CD4-positive, alpha-beta T cell (primary cell): ENCODE measurements at regions not wholly inside any gene's neighbourhood (a gene's known extent, or its start where the extent isn't known, plus 50 kb on each side); places are given as distances from the start of the nearest gene placed in this dataset.

Experiments used
- ATAC-seq: fragments of 200-7000 bp; cut with Tn5 transposase; one replicate; pipeline ENCODE4 v1.10.0; 2022; ENCODE audit warnings: mild to moderate bottlenecking; ENCODE audit not compliant: poor library complexity
- CTCF ChIA-PET: fragments of 350-600 bp; sonication (Branson Sonifier 250); formaldehyde crosslinking; loops from one replicate; lab custom pipeline; 2021; ENCODE audit warnings: antibody characterized with exemption, inconsistent platforms; lab: Charles Lee
- POLR2A ChIA-PET: fragments of 350-600 bp; sonication (Branson Sonifier 250); formaldehyde crosslinking; loops from one replicate; lab custom pipeline; 2021; ENCODE audit warnings: antibody characterized with exemption, inconsistent platforms; lab: Charles Lee
- DNase-seq, 14 experiments: peaks; one replicate each; pipeline ENCODE4 v3.0.0-alpha.2; 2013 to 2020; ENCODE audit warnings: mixed read lengths in 2 of 14
- H3K27ac ChIP-seq, 2 donors: one replicate each; pipeline versions ENCODE4 v1.5.1 to v1.7.0; 2013; ENCODE audit warnings: low read length in 2 of 2, low read depth in 1 of 2, mild to moderate bottlenecking in 1 of 2
- H3K27me3 ChIP-seq, 2 experiments: 1 replicate in 1 of 2; 2 replicates in 1 of 2; pipeline versions ENCODE4 v1.6.1 to v1.7.0; 2013; ENCODE audit warnings: low read length in 2 of 2, control low read depth in 1 of 2, mild to moderate bottlenecking in 1 of 2, moderate library complexity in 1 of 2; ENCODE audit not compliant: insufficient read depth in 2 of 2, control insufficient read depth in 1 of 2
- H3K36me3 ChIP-seq: one replicate; pipeline ENCODE4 v1.6.1; 2013; ENCODE audit warnings: low read length, control low read depth; ENCODE audit not compliant: insufficient read depth
- H3K4me1 ChIP-seq: one replicate; pipeline ENCODE4 v1.6.1; 2013; ENCODE audit warnings: low read length, control low read depth; ENCODE audit not compliant: insufficient read depth
- H3K4me3 ChIP-seq: one replicate; pipeline ENCODE4 v1.5.1; 2013; ENCODE audit warnings: mild to moderate bottlenecking, low read length, moderate library complexity
- H3K9me3 ChIP-seq, 2 experiments: 1 replicate in 1 of 2; 2 replicates in 1 of 2; pipeline versions ENCODE4 v1.6.1 to v1.7.0; 2013; ENCODE audit warnings: low read length in 2 of 2, mild to moderate bottlenecking in 2 of 2, control low read depth in 1 of 2, moderate library complexity in 1 of 2; ENCODE audit not compliant: control insufficient read depth in 1 of 2, insufficient read depth in 1 of 2
- H3K27ac Mint-ChIP-seq: one replicate; pipeline ENCODE4 v1.8.0; 2020; ENCODE audit warnings: mixed read lengths
- H3K27me3 Mint-ChIP-seq: one replicate; pipeline ENCODE4 v1.8.0; 2021; ENCODE audit warnings: mixed read lengths
- H3K36me3 Mint-ChIP-seq: one replicate; pipeline ENCODE4 v1.8.0; 2021; ENCODE audit warnings: low read depth, mixed read lengths
- H3K4me1 Mint-ChIP-seq: one replicate; pipeline ENCODE4 v1.8.0; 2021; ENCODE audit warnings: low read depth, mixed read lengths
- H3K4me3 Mint-ChIP-seq: one replicate; pipeline ENCODE4 v1.8.0; 2020; ENCODE audit warnings: mild to moderate bottlenecking, mixed read lengths
- H3K9me3 Mint-ChIP-seq: one replicate; pipeline ENCODE4 v1.8.0; 2020; ENCODE audit warnings: mixed read lengths
- intact Hi-C, 2 experiments: fragments of 100-400 bp; cut with DNase I in 1 of 2; cut with micrococcal nuclease in 1 of 2; formaldehyde crosslinking; loops; one replicate each; pipeline versions ENCODE4 v1.15.1 to v1.9.0; 2023 to 2025; cut with DNase I, micrococcal nuclease
- TF ChIP-seq, protein P1 (sequence below): fragments of 200-600 bp; IDR thresholded peaks from one replicate; pipeline ENCODE4 v1.8.0; 2022; ENCODE audit warnings: antibody characterized with exemption, mild to moderate bottlenecking

DNA sequence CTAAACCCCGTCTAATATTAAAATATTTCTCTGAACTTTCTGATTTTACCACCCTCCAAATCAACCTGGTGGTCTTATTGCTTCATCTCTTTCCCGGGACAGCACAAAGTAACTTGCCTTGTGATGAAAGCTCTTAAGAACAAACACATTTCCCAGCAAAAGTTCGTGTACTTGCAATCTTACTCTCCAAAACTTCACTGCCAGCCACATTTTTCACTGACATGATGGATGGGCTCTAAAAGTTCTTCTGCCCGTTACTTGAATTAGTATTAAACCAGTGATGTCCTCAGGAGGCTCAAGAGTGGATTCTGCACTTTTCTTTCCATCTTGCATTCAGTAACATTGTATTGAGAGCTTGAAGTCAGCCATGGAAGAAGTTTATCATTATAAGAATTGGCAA, 731.6 kb upstream of the GJE1 start:
- Mint-ChIP-seq H3K36me3 (no peaks in the 10 kb centered on the region), H3K27me3 (no peaks in the 10 kb centered on the region), H3K9me3 (no peaks in the 10 kb centered on the region), H3K4me3 (no peak overlapping the region), H3K27ac (no peak overlapping the region), H3K4me1 (peaks cover 8% of the 10 kb centered on the region)
- Histone ChIP-seq H3K9me3 (no peaks in the 10 kb centered on the region), H3K27me3 (no peaks in the 10 kb centered on the region), H3K4me1 (peaks cover 7% of the 10 kb centered on the region), H3K27ac (no peak overlapping the region), H3K36me3 (no peaks in the 10 kb centered on the region), H3K4me3 (no peak overlapping the region)
- DNase-seq (no peak), ATAC-seq (no peak)
- intact Hi-C loops, result loop anchor here in 1 of 2 experiments (10.0 kb wide), 1 partner anchor 164 kb away; no protein-coding TSS in a partner anchor
- ChIA-PET CTCF (no interaction called here), POLR2A (interaction anchor here (0.6 kb wide), 1 partner anchor 15 kb away, joined by 3 read pairs; no protein-coding TSS in a partner anchor)
- TF ChIP-seq, protein P1, sequence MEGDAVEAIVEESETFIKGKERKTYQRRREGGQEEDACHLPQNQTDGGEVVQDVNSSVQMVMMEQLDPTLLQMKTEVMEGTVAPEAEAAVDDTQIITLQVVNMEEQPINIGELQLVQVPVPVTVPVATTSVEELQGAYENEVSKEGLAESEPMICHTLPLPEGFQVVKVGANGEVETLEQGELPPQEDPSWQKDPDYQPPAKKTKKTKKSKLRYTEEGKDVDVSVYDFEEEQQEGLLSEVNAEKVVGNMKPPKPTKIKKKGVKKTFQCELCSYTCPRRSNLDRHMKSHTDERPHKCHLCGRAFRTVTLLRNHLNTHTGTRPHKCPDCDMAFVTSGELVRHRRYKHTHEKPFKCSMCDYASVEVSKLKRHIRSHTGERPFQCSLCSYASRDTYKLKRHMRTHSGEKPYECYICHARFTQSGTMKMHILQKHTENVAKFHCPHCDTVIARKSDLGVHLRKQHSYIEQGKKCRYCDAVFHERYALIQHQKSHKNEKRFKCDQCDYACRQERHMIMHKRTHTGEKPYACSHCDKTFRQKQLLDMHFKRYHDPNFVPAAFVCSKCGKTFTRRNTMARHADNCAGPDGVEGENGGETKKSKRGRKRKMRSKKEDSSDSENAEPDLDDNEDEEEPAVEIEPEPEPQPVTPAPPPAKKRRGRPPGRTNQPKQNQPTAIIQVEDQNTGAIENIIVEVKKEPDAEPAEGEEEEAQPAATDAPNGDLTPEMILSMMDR, result no peak

DNA sequence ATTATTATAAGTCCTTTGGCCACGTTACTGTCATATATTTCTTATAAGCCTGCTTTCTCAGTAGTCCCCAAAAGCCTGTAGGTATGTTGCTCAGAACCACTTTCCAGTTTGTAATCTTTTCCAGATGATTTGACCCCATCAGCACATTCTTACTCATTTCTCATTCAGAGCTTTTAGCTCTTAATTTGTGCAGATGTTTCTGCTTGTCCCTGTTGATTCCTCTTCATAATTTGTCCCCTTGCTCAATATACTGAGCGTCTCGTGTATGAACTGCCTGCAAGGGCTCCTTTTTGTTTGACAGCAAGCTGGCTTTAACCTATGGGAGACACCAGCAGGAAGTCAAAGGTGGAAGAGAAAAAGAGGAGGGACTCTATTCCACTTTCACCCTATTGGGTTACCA, 733.8 kb upstream of the GJE1 start:
- ChIA-PET CTCF (no interaction called here), POLR2A (no interaction called here)
- no peak for DNase-seq
- TF ChIP-seq, protein P1, result no peak
- Histone ChIP-seq H3K36me3 (no peaks in the 10 kb centered on the region), H3K9me3 (peaks cover 0 to 9% of the 10 kb centered on the region in 2 experiments), H3K4me1 (peaks cover 7% of the 10 kb centered on the region), H3K27ac (no peak overlapping the region), H3K4me3 (no peak overlapping the region), H3K27me3 (no peaks in the 10 kb centered on the region)
- Mint-ChIP-seq H3K4me1 (peaks cover 8% of the 10 kb centered on the region), H3K4me3 (no peak overlapping the region), H3K36me3 (no peaks in the 10 kb centered on the region), H3K27me3 (no peaks in the 10 kb centered on the region), H3K27ac (no peak overlapping the region), H3K9me3 (no peaks in the 10 kb centered on the region)
- intact Hi-C loops, result loop anchor here in 1 of 2 experiments (2.0 kb wide), 1 partner anchor 66 kb away; no protein-coding TSS in a partner anchor
- no peak for ATAC-seq

DNA sequence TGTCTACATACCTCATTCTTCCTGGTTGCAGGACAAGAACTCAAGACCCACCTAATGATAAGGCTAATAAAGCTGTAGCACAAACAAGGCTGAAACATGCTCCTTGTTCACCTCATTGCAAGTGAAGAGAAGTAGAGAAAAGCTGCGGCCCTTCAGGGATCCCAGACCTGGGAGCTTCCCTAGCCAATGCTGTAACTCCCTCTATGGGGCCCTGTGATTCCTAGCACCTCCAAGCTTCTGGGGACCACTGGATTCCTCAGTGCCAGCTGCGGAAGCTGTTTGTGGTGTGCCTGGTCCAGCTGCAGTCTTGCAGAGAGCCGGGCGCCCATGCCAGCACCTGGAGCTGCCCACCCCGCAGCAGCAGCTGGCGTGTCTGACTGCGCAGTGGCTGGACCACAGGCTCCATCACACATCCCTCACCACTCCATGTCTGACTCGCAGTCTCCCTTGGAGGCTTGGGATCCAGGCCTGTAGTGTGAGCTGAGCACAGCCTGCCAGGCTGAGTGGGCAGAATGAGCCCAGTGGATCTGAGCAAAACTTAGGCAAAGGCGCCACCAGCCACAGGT, 737.2 kb upstream of the GJE1 start:
- intact Hi-C loops, result no loop called here
- H3K27ac Mint-ChIP-seq, result no peak overlapping the region
- TF ChIP-seq, protein P1, result no peak
- Histone ChIP-seq H3K4me3 (no peak overlapping the region), H3K27me3 (no peaks in the 10 kb centered on the region), H3K9me3 (peaks cover 0 to 9% of the 10 kb centered on the region in 2 experiments), H3K27ac (no peak overlapping the region), H3K36me3 (no peaks in the 10 kb centered on the region), H3K4me1 (no peaks in the 10 kb centered on the region)
- no peaks in the 10 kb centered on the region for H3K36me3 Mint-ChIP-seq
- POLR2A ChIA-PET, result no interaction called here
- H3K9me3 Mint-ChIP-seq, result no peaks in the 10 kb centered on the region
- no peaks in the 10 kb centered on the region for H3K27me3 Mint-ChIP-seq
- no peaks in the 10 kb centered on the region for H3K4me1 Mint-ChIP-seq
- ATAC-seq (no peak), DNase-seq (no peak)
- CTCF ChIA-PET, result no interaction called here
- no peak overlapping the region for H3K4me3 Mint-ChIP-seq
